Fibroblast of upper back skin (primary cell): ENCODE measurements at regions not wholly inside any gene's neighbourhood (a gene's known extent, or its start where the extent isn't known, plus 50 kb on each side); places are given as distances from the start of the nearest gene placed in this dataset.

Experiments
- DNase-seq: peaks from one replicate; pipeline ENCODE4 v3.0.0-alpha.2; 2013

GRCh38 chr9:11749396-11749795 lies 943.8 kb upstream of the TYRP1 start:
- no peak for DNase-seq

GRCh38 chr9:11755951-11756350 lies 937.2 kb upstream of the TYRP1 start:
- DNase-seq, result peak; percentile 18

- DNase-seq, result no peak
These were observed 935.8 kb upstream of the TYRP1 start for GRCh38 chr9:11757408-11757807.

GRCh38 chr9:11758016-11758415 lies 935.2 kb upstream of the TYRP1 start:
- DNase-seq, result peak; percentile 5

GRCh38 chr9:11779971-11780370 lies 913.2 kb upstream of the TYRP1 start:
- no peak for DNase-seq

- no peak for DNase-seq
These were observed 900.3 kb upstream of the TYRP1 start for GRCh38 chr9:11792870-11793269.

- no peak for DNase-seq
These were observed 898.2 kb upstream of the TYRP1 start for GRCh38 chr9:11794984-11795383.

GRCh38 chr9:11805969-11806368 lies 887.2 kb upstream of the TYRP1 start:
- DNase-seq, result no peak

- DNase-seq, result peak; percentile 1
These were observed 871.7 kb upstream of the TYRP1 start for GRCh38 chr9:11821306-11821975.

- DNase-seq, result no peak
These were observed 865.0 kb upstream of the TYRP1 start for GRCh38 chr9:11828201-11828600.

GRCh38 chr9:11833056-11833455 lies 860.1 kb upstream of the TYRP1 start:
- DNase-seq, result no peak

- DNase-seq, result no peak
These were observed 824.4 kb upstream of the TYRP1 start for GRCh38 chr9:11868795-11869194.

GRCh38 chr9:11871852-11872251 lies 821.3 kb upstream of the TYRP1 start:
- DNase-seq, result no peak

- no peak for DNase-seq
These were observed 820.7 kb upstream of the TYRP1 start for GRCh38 chr9:11872471-11872870.

GRCh38 chr9:11874414-11874813 lies 818.8 kb upstream of the TYRP1 start:
- DNase-seq, result no peak

GRCh38 chr9:11892401-11892800 lies 800.8 kb upstream of the TYRP1 start:
- peak; percentile 53 for DNase-seq

- peak; percentile 94 for DNase-seq
These were observed 799.9 kb upstream of the TYRP1 start for GRCh38 chr9:11893331-11893730.

- DNase-seq, result no peak
These were observed 799.0 kb upstream of the TYRP1 start for GRCh38 chr9:11894136-11894535.

GRCh38 chr9:11902610-11903009 lies 790.6 kb upstream of the TYRP1 start:
- no peak for DNase-seq

- DNase-seq, result no peak
These were observed 777.5 kb upstream of the TYRP1 start for GRCh38 chr9:11915699-11916098.

- DNase-seq, result no peak
These were observed 764.3 kb upstream of the TYRP1 start for GRCh38 chr9:11928871-11929321.

GRCh38 chr9:11931109-11931508 lies 762.1 kb upstream of the TYRP1 start:
- DNase-seq, result peak; percentile 51

- peak; percentile 25 for DNase-seq
These were observed 761.4 kb upstream of the TYRP1 start for GRCh38 chr9:11931751-11932150.

GRCh38 chr9:11933926-11934325 lies 759.3 kb upstream of the TYRP1 start:
- peak; percentile 95 for DNase-seq

GRCh38 chr9:11946531-11946930 lies 746.7 kb upstream of the TYRP1 start:
- peak; percentile 92 for DNase-seq
